Heart left ventricle (tissue), 16 donors: ENCODE measurements at regions not wholly inside any gene's neighbourhood (a gene's known extent, or its start where the extent isn't known, plus 50 kb on each side); places are given as distances from the start of the nearest gene placed in this dataset.

ENCODE experiments used
- ATAC-seq, 4 donors: fragments of 200-7000 bp; cut with Tn5 transposase; one replicate each; pipeline ENCODE4 v1.9.1; 2020 to 2022; ENCODE audit warnings: moderate library complexity in 4 of 4, mild to moderate bottlenecking in 3 of 4, moderate number of reproducible peaks in 1 of 4
- DNase-seq, 5 donors: peaks; one replicate each; pipeline ENCODE4 v3.0.0-alpha.2; 2020
- H3K27ac ChIP-seq, 12 donors: fragments of 200-600 bp; sonication (generic) in 4 of 12; one replicate each; pipeline versions ENCODE4 v1.5.0 to v1.8.0; 2016 to 2022; ENCODE audit warnings: mild to moderate bottlenecking in 2 of 12
- H3K27me3 ChIP-seq, 9 donors: fragments of 200-600 bp; sonication (generic) in 2 of 9; one replicate each; pipeline versions ENCODE4 v1.5.1 to v1.8.0; 2016 to 2022; ENCODE audit warnings: mild to moderate bottlenecking in 3 of 9
- H3K36me3 ChIP-seq, 9 donors: fragments of 200-600 bp; sonication (generic) in 2 of 9; one replicate each; pipeline versions ENCODE4 v1.5.0 to v1.8.0; 2018 to 2022; ENCODE audit warnings: mild to moderate bottlenecking in 2 of 9
- H3K4me1 ChIP-seq, 12 donors: fragments of 200-600 bp; sonication (generic) in 4 of 12; one replicate each; pipeline versions ENCODE4 v1.5.0 to v1.8.0; 2016 to 2022; ENCODE audit warnings: mild to moderate bottlenecking in 3 of 12
- H3K4me3 ChIP-seq, 12 donors: fragments of 200-600 bp; sonication (generic) in 4 of 12; one replicate each; pipeline versions ENCODE4 v1.5.0 to v1.8.0; 2017 to 2022; ENCODE audit warnings: mild to moderate bottlenecking in 9 of 12, moderate library complexity in 4 of 12
- H3K9me3 ChIP-seq, 12 donors: fragments of 200-600 bp; sonication (generic) in 4 of 12; one replicate each; pipeline versions ENCODE4 v1.5.0 to v1.8.0; 2016 to 2022; ENCODE audit warnings: mild to moderate bottlenecking in 1 of 12
- CTCF ChIP-seq, 12 donors: fragments of 200-600 bp; sonication (generic) in 4 of 12; IDR thresholded peaks; one replicate each; pipeline versions ENCODE4 v1.5.0 to v1.8.0; 2018 to 2022; ENCODE audit warnings: antibody characterized with exemption in 12 of 12, mild to moderate bottlenecking in 5 of 12
- POLR2A ChIP-seq, 2 donors: fragments of 450-650 bp; IDR thresholded peaks; one replicate each; pipeline ENCODE4 v1.6.1; 2017; ENCODE audit warnings: antibody characterized with exemption in 2 of 2, mild to moderate bottlenecking in 2 of 2, moderate library complexity in 2 of 2
- WGBS, 4 donors: extraction: QIAGEN DNeasy Blood & Tissue Kit in 2 of 4; methylation state at CpG; one replicate each; pipeline versions ENCODE4 v1.1.5 to v1.1.7; 2013 to 2018; 5-methylcytosine and 5-hydroxymethylcytosine counted together
- intact Hi-C, 10 donors: fragments of 100-400 bp; cut with DNase I; formaldehyde crosslinking; loops; one replicate each; pipeline versions ENCODE4 v1.11.1 to v1.14.2; 2022
- donor health status: ischemic (EF 13 %, LVEDD 7.1; RV severe dilation, severe dysfunction).
- donor health status: healthy with polysubstance abuse.
- donor health status: DM: no; HTN: yes; CAD: no.
- donor health status: DM: no; HTN: no; CAD: no.
- donor health status: ischemic (EF 25% LVEDD 6.9; RV normal size, moderate dysfunction).
- donor health status: ischemic (EF 25% LVEDD 5.7; RV mildly dilated, moderate dysfunction).
- donor health status: healthy.
- donor health status: DM: yes; HTN: yes; CAD: no.
- donor health status: ischemic (EF 35%, LVEDD 5.7; RV mildly dilated, moderate dysfunction).
- donor health status: nonischemic (EF 11% LVEDD 7.7; RV severe dilation, severe dysfunction).
- donor health status: DM: yes; HTN: yes; CAD: no.
- donor health status: PGD.
- donor health status: ischemic (EF 29% LVEDD 5.4; RV normal size, mild dysfunction).
- donor health status: nonischemic (EF 23%, LVEDD 6.1; RV moderate dilation, normal function).

GRCh38 chr9:108626743-108627142 is 229.0 kb downstream of the ACTL7B start:
- H3K36me3 ChIP-seq, result no peaks in the 10 kb centered on the region
- DNase-seq, result no peak
- H3K9me3 ChIP-seq, result no peaks in the 10 kb centered on the region
- no peak overlapping the region for H3K27ac ChIP-seq
- no peak overlapping the region for H3K4me3 ChIP-seq
- TF ChIP-seq POLR2A (IDR thresholded peaks at IDR 0.05) (no peak), CTCF (IDR thresholded peaks at IDR 0.05) (no peak)
- 84 to 89% (median 86%) methylated on average over 19 of the region's 19 CpGs for WGBS, 4 donors
- no peak for ATAC-seq
- H3K27me3 ChIP-seq, result no peaks in the 10 kb centered on the region
- intact Hi-C loops, result no loop called here
- H3K4me1 ChIP-seq, result peaks cover 0 to 7% (median 0%) of the 10 kb centered on the region in 12 donors

GRCh38 chr9:108621991-108622855 is 233.6 kb downstream of the ACTL7B start:
- Histone ChIP-seq H3K4me1 (peaks cover 0 to 19% (median 0%) of the 10 kb centered on the region in 12 donors), H3K9me3 (no peaks in the 10 kb centered on the region), H3K27ac (no peak overlapping the region), H3K4me3 (no peak overlapping the region), H3K36me3 (no peaks in the 10 kb centered on the region), H3K27me3 (no peaks in the 10 kb centered on the region)
- ATAC-seq, result no peak
- TF ChIP-seq CTCF (IDR thresholded peaks at IDR 0.05), result no peak
- no peak for TF ChIP-seq POLR2A (IDR thresholded peaks at IDR 0.05)
- DNase-seq, result no peak
- 80 to 92% (median 86%) methylated on average over 3 of the region's 3 CpGs for WGBS, 4 donors
- intact Hi-C loops, result no loop called here

DNA sequence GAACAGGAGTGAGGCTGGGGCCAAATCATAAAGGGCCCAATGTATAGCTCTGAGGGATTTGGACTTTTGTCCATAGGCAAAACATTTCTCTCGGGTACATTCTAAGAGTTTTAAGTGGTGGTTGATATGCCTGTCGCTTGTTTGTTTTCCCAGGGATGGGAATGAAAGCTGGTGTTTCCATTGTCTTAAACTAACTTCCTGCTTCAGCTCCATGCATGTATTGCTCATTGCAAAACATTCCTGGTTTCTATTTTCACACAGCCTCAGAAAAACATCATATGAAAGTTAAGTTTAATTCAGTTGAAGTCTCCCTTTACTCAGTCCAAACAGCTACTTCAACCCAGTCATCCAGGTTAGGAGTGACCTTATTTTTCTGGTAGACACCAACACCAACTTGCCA is 235.0 kb downstream of the ACTL7B start:
- ATAC-seq, result no peak
- no peak overlapping the region for H3K27ac ChIP-seq
- intact Hi-C loops, result no loop called here
- no peak overlapping the region for H3K4me3 ChIP-seq
- TF ChIP-seq POLR2A (IDR thresholded peaks at IDR 0.05) (no peak), CTCF (IDR thresholded peaks at IDR 0.05) (no peak)
- H3K4me1 ChIP-seq, result peaks cover 0 to 19% (median 0%) of the 10 kb centered on the region in 12 donors
- no peaks in the 10 kb centered on the region for H3K9me3 ChIP-seq
- WGBS, 4 donors, result 37 to 62% (median 50%) methylated on average over 2 of the region's 2 CpGs
- H3K27me3 ChIP-seq, result no peaks in the 10 kb centered on the region
- H3K36me3 ChIP-seq, result no peaks in the 10 kb centered on the region
- DNase-seq, result no peak

GRCh38 chr9:108618906-108619550 is 236.8 kb downstream of the ACTL7B start:
- WGBS, 4 donors, result 88 to 94% (median 94%) methylated on average over 8 of the region's 8 CpGs
- Histone ChIP-seq H3K4me1 (peaks cover 0 to 19% (median 0%) of the 10 kb centered on the region in 12 donors), H3K4me3 (no peak overlapping the region), H3K36me3 (no peaks in the 10 kb centered on the region), H3K9me3 (no peaks in the 10 kb centered on the region), H3K27me3 (no peaks in the 10 kb centered on the region), H3K27ac (no peak overlapping the region)
- TF ChIP-seq CTCF (IDR thresholded peaks at IDR 0.05) (no peak), POLR2A (IDR thresholded peaks at IDR 0.05) (no peak)
- DNase-seq, result no peak
- no peak for ATAC-seq
- intact Hi-C loops, result no loop called here
